GM19328 (cell line): ENCODE measurements at regions not wholly inside any gene's neighbourhood (a gene's known extent, or its start where the extent isn't known, plus 50 kb on each side); places are given as distances from the start of the nearest gene placed in this dataset.

Source experiments
- ATAC-seq: cut with Tn5 transposase; IDR thresholded peaks from one replicate; pipeline ENCODE4 v1.9.1; 2021; ENCODE audit warnings: mild to moderate bottlenecking, moderate library complexity; ENCODE audit not compliant: unreplicated experiment

- no peak for ATAC-seq
Measured at GRCh38 chr15:31151301-31152233, 50.0 kb upstream of the TRPM1 start.

- no peak for ATAC-seq
Measured at GRCh38 chr15:31153531-31153930, 52.0 kb upstream of the TRPM1 start.

DNA sequence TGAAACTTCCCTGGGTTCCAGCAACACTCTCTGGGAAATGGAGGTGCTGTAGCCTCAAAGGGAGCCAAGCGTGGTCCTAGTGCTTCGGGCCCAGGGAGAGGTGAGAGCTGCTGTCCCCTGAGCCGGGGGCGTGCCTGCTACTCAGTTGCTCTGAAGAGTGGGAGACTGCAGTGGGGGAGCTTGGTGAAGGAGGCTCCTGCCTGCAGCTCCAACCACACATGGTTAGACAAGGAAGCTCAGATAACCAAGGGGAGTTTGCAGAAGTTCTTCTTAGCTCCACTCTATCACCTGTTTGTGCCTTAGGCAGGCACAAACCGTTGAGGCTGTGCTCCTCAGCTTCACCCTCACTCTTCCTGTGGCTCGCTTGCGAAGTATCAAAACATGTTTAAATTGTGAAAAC, 53.6 kb upstream of the TRPM1 start:
- ATAC-seq, result no peak

GRCh38 chr15:31156226-31156625, 54.7 kb upstream of the TRPM1 start:
- ATAC-seq, result no peak

GRCh38 chr15:31156808-31157207, 55.3 kb upstream of the TRPM1 start:
- ATAC-seq, result no peak

- no peak for ATAC-seq
Measured at GRCh38 chr15:31157644-31158069, 56.1 kb upstream of the TRPM1 start.

DNA sequence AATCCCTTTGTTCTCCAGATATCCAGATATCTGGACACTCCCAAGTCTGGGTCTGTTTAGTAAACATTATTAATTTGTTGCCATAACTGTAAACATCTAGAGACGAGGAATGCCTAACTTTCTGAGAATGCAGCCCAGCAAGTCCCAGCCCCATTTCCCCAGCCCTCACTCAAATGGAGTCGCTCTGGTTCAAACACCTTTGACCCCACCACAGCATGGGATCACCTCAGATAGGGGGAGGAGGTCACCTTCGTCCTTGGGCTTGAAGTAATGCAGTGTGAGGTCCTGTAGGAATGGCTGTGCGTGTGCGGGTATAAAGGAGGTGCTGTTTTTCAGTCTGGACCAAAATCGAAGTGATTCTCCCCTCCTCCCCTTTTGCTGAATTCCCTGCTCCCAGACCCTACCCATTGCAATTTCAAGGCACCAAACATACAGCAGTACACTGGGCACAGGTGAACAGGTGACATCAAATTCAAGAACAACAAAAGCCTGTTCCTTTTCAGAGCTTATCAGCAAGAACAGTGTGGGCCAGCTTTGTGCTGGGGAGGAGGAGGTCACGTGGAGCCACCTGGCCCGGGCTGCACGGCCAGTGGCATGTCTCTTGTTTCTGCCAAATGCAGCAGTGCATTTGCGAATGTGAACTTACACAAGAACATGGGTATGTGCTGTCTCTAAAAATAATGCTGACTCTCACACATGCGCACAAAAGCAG, 57.5 kb upstream of the TRPM1 start:
- ATAC-seq, result no peak

GRCh38 chr15:31159837-31160236, 58.3 kb upstream of the TRPM1 start:
- ATAC-seq, result no peak

- ATAC-seq, result no peak
Measured at GRCh38 chr15:31160297-31160696, 58.8 kb upstream of the TRPM1 start.

DNA sequence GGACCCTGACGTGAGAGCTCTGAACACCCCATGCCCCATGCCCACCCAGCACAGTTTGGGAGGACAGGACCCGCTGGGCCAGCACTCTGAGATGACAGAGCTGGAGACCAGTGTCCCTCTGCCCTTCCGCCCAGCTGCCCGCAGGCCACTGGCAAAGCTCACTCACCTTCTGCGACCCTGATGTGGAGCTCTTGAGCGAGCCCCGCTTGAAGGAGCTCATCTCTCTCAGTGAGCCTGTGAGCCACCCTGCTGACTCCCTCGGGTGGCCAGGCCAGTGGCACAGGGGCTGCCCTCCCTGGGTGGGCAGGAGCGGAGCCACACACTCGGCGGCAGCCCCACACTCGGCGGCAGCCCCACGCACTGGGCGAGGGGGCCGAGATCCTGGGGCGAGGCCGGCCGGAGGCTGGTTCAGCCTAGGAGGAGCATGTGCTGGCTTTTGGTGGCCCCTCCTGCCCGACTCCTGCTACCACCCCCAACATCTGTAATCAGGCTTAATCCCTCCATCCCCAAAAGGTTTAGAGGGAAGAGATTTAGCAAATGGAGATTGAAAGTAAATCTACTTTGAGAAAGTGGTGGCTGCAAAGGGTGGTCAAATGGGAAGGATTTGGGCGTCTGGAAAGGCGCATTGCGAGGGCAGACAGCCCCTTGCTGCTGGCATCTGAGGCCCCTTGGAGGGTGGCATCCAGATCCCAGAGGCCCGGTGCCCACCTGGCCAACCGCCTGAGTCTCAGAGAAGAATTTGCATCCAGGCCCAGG, 59.4 kb upstream of the TRPM1 start:
- ATAC-seq, result no peak

GRCh38 chr15:31161951-31162350, 60.4 kb upstream of the TRPM1 start:
- ATAC-seq, result no peak

DNA sequence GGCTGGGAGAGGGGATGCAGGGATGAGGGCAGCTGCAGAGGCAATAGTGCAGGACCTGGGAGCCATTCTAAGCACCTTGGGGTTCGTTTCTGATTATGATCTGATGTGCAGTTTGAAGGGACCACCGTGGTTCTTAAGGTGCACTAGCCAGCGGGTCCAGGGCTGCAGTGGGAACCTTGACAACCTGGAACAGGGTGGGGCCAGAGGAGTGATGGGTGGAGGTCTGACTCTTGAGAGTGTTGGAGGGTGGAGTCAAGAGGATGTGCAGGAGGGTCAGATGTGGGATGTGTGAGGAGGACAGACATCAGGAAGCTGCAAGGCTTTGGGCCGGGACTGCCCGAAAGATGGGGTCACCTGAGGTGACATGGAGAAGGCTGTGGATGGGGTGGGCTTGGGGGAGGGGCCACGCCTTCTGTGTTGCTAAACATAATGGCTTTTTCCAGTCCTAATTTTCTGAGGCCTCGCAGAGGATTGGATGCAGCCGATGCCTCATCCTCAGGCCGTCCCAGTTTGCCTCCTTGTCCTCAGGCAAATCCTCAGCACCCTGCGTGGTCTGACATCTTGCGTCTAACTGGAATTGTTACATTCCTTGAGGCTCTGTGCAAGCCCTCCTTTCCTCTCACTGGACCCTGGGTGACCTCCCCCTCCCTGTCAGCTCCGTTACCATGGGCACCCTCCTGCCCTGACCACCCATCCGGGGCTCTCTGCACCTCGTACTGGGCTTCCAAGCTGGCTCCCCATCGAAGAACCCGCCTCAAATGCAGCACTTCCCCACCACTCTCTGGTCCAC, 61.4 kb upstream of the TRPM1 start:
- ATAC-seq, result no peak

DNA sequence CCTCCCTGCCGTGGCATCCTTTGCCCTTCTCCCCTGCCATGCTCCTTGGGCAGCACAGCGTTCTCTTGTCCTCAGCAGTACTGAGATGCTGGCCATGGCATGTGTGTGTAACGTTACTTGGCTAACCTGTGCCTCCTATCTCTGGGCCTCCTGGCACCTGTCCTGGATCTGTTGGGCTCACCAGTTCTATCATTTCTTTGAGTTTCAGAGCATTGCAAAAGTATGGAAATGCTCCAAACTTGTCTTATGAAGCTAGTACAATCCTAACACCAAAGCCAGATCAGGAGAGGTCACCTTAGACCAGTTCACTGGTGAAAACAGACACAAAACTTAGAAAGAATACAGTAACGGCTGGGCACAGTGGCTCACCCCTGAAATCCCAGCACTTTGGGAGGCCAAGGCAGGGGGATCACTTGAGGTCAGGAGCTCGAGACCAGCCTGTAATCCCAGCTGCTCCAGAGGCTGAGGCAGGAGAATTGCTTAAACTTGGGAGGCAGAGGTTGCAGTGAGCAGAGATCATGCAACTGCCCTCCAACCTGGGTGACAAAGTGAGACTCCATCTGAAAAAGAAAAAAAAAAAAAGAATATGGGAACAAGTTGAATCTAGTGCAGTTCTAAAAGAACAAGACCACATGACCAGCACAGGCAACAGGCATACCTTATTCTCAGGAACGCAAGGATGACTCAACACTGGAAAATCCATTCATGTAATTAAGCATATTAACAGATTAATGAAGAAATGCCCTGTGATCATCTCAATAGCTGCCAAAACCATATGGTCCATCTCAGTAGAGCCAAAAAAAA, 62.4 kb upstream of the TRPM1 start:
- ATAC-seq, result no peak

- no peak for ATAC-seq
Measured at GRCh38 chr15:31164573-31164912, 63.0 kb upstream of the TRPM1 start.

DNA sequence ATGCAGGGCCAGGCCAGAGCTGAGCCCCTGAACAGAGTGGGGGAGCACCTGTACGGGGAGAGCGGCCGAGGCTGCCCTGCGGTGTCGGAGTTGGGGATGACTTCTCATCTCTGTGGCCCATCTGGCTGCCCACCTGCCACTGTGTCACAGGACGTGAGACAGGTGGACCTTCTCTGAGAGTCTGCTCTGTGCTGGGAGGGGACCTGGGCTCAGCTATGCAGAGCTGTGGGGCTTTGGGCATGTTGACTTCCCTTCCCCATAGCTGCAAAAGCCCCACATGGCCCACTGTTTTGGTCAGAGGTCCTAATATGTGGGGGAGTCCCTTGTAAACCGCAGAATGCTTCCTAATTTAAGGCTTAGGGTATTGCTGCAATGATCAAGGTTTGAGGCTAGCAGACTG, 68.0 kb upstream of the TRPM1 start:
- no peak for ATAC-seq

- ATAC-seq, result no peak
Measured at GRCh38 chr15:31171731-31172130, 70.2 kb upstream of the TRPM1 start.

GRCh38 chr15:31172606-31173005, 71.1 kb upstream of the TRPM1 start:
- no peak for ATAC-seq

- no peak for ATAC-seq
Measured at GRCh38 chr15:31173790-31174450, 72.4 kb upstream of the TRPM1 start.

DNA sequence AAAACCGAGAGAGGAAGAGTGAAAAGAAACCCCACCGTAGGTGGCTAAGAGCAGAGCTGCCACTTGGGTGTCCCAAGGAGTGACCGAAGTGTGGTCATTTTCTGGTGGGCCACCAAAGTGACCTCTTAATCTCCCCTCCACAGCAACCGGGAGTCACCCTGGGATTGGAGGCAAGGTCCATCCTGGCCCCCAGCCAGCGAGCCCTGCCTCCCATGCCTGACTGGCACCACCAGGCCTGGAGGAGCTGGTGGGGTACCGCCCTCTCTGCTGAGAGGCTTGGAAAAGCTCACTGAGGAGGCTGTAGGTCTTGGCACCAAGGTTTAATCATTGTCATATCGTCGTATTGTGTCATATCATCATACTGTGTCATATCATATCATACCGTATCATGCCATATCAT, 74.0 kb upstream of the TRPM1 start:
- ATAC-seq, result no peak
